DND-41 (cell line): ENCODE measurements at regions not wholly inside any gene's neighbourhood (a gene's known extent, or its start where the extent isn't known, plus 50 kb on each side); places are given as distances from the start of the nearest gene placed in this dataset.

ENCODE experiments used
- ATAC-seq: fragments of 200-7000 bp; cut with Tn5 transposase; 3 replicates; pipeline ENCODE4 v1.9.1; 2021; ENCODE audit warnings: low read depth; ENCODE audit not compliant: insufficient read depth
- DNase-seq: peaks from one replicate; pipeline ENCODE4 v3.0.0-alpha.2; 2020
- H2AFZ ChIP-seq: 2 replicates; pipeline ENCODE4 v1.6.0; 2012; ENCODE audit warnings: low read depth, low read length
- H3K27ac ChIP-seq: 2 replicates; pipeline ENCODE4 v1.5.1; 2012; ENCODE audit warnings: low read length, inconsistent platforms
- H3K27me3 ChIP-seq: fragments of 200-600 bp; sonication (generic); 2 replicates; pipeline ENCODE4 v1.6.0; 2012; ENCODE audit warnings: low read length, mild to moderate bottlenecking, inconsistent platforms; ENCODE audit not compliant: insufficient read depth, poor library complexity
- H3K36me3 ChIP-seq: 2 replicates; pipeline ENCODE4 v1.5.1; 2012; ENCODE audit warnings: low read length, inconsistent platforms; ENCODE audit not compliant: insufficient read depth
- H3K4me1 ChIP-seq: 2 replicates; pipeline ENCODE4 v1.5.1; 2012; ENCODE audit warnings: mild to moderate bottlenecking, low read length; ENCODE audit not compliant: insufficient read depth
- H3K4me2 ChIP-seq: 2 replicates; pipeline ENCODE4 v1.6.0; 2012; ENCODE audit warnings: mild to moderate bottlenecking, moderate library complexity, low read length, inconsistent platforms; ENCODE audit not compliant: insufficient read depth
- H3K4me3 ChIP-seq, 2 experiments: fragments of 200-600 bp in 1 of 2; shearing (Covaris generic) in 1 of 2; 2 replicates each; pipeline ENCODE4 v1.5.1; 2012 to 2016; ENCODE audit warnings: inconsistent platforms in 2 of 2, low read length in 2 of 2, mild to moderate bottlenecking in 2 of 2, low read depth in 1 of 2, moderate library complexity in 1 of 2
- H3K79me2 ChIP-seq: 2 replicates; pipeline ENCODE4 v1.6.0; 2012; ENCODE audit warnings: low read length, inconsistent platforms; ENCODE audit not compliant: insufficient read depth
- H3K9ac ChIP-seq: 2 replicates; pipeline ENCODE4 v1.6.0; 2012; ENCODE audit warnings: low read depth, mild to moderate bottlenecking, inconsistent platforms, low read length, moderate library complexity
- H3K9me3 ChIP-seq: 2 replicates; pipeline ENCODE4 v1.5.1; 2012; ENCODE audit warnings: low read length, moderate library complexity, mild to moderate bottlenecking, inconsistent platforms; ENCODE audit not compliant: insufficient read depth, severe bottlenecking
- H4K20me1 ChIP-seq: 2 replicates; pipeline ENCODE4 v1.6.0; 2012; ENCODE audit warnings: low read length; ENCODE audit not compliant: insufficient read depth
- EZH2 ChIP-seq: IDR thresholded peaks from 3 replicates; pipeline ENCODE4 v1.6.1; 2012; ENCODE audit warnings: borderline replicate concordance, low read depth, mild to moderate bottlenecking, moderate library complexity, low read length, inconsistent platforms; ENCODE audit not compliant: severe bottlenecking
- TF ChIP-seq, protein P1 (sequence below): IDR thresholded peaks from 2 replicates; pipeline ENCODE4 v1.5.1; 2012; ENCODE audit warnings: borderline replicate concordance, low read length, moderate library complexity, mild to moderate bottlenecking; ENCODE audit not compliant: poor library complexity, severe bottlenecking; ENCODE audit errors: extremely low read depth

GRCh38 chr14:54300881-54301280 lies 95.9 kb upstream of the CDKN3 start:
- DNase-seq, result no peak

GRCh38 chr14:54301359-54301758 lies 95.4 kb upstream of the CDKN3 start:
- Histone ChIP-seq H3K4me2 (no peak overlapping the region), H3K9me3 (no peaks in the 10 kb centered on the region), H3K36me3 (no peaks in the 10 kb centered on the region), H3K4me3 (no peak overlapping the region), H3K27me3 (no peaks in the 10 kb centered on the region), H4K20me1 (no peaks in the 10 kb centered on the region), H3K79me2 (no peaks in the 10 kb centered on the region), H2AFZ (no peak overlapping the region), H3K27ac (no peak overlapping the region), H3K9ac (no peak overlapping the region), H3K4me1 (no peaks in the 10 kb centered on the region)
- no peak for TF ChIP-seq EZH2
- TF ChIP-seq, protein P1, sequence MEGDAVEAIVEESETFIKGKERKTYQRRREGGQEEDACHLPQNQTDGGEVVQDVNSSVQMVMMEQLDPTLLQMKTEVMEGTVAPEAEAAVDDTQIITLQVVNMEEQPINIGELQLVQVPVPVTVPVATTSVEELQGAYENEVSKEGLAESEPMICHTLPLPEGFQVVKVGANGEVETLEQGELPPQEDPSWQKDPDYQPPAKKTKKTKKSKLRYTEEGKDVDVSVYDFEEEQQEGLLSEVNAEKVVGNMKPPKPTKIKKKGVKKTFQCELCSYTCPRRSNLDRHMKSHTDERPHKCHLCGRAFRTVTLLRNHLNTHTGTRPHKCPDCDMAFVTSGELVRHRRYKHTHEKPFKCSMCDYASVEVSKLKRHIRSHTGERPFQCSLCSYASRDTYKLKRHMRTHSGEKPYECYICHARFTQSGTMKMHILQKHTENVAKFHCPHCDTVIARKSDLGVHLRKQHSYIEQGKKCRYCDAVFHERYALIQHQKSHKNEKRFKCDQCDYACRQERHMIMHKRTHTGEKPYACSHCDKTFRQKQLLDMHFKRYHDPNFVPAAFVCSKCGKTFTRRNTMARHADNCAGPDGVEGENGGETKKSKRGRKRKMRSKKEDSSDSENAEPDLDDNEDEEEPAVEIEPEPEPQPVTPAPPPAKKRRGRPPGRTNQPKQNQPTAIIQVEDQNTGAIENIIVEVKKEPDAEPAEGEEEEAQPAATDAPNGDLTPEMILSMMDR, result no peak
- no peak for DNase-seq
- no peak for ATAC-seq

More at GRCh38 chr14:54300881-54301280, 95.9 kb upstream of the CDKN3 start:
- Histone ChIP-seq H3K27ac (no peak overlapping the region), H3K4me3 (no peak overlapping the region), H3K4me2 (no peak overlapping the region), H3K9ac (no peak overlapping the region), H3K36me3 (no peaks in the 10 kb centered on the region), H4K20me1 (no peaks in the 10 kb centered on the region), H3K9me3 (no peaks in the 10 kb centered on the region), H3K27me3 (no peaks in the 10 kb centered on the region), H3K79me2 (no peaks in the 10 kb centered on the region), H2AFZ (no peak overlapping the region), H3K4me1 (no peaks in the 10 kb centered on the region)
- TF ChIP-seq EZH2, result no peak
- TF ChIP-seq, protein P1, result no peak
- no peak for ATAC-seq

DNA sequence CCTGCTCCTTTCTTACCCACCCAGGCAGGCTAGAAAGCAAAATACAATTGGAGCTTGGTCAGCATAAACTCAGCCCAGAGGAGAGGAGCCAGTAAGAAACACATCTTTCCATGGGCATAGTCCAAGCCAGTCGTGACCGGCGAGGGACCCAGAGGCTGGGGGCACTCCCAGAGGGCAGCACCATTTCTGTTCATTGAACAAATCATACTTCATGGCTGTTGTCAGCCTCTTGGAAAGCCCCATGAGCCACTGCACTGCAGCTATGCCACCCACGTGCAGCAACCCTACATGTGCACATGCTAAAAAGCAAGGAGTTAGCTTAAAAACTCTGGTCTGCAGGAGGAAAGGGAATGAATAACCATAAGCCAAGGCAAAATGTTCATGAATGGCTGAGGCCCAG lies 90.0 kb upstream of the CDKN3 start:
- Histone ChIP-seq H3K27me3 (no peaks in the 10 kb centered on the region), H3K4me3 (no peak overlapping the region), H3K9me3 (no peaks in the 10 kb centered on the region), H3K4me1 (no peaks in the 10 kb centered on the region), H3K4me2 (no peak overlapping the region), H3K27ac (no peak overlapping the region), H3K79me2 (no peaks in the 10 kb centered on the region), H3K36me3 (no peaks in the 10 kb centered on the region), H4K20me1 (no peaks in the 10 kb centered on the region), H2AFZ (no peak overlapping the region), H3K9ac (no peak overlapping the region)
- TF ChIP-seq, protein P1, result no peak
- no peak for TF ChIP-seq EZH2
- DNase-seq, result no peak
- ATAC-seq, result no peak

DNA sequence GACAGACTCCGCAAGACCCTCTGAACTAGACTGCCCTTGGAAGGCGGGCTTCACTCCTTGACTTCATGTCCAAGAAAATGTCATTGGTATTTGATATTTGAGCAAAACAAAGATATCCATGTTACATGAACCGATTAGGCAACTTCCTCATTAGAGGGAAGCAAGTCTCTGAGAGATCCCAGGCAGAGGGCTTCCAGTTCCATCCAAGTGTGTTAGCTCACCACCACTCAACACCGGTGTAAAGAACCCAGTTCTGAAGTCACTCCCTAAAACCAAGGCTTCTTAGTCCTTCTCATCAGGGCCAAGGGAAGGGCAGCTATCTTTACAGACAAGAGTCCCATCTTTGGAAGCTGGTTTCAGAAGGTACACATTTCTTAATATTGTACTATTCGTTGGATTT lies 87.2 kb upstream of the CDKN3 start:
- Histone ChIP-seq H4K20me1 (no peaks in the 10 kb centered on the region), H3K27ac (no peak overlapping the region), H3K4me2 (no peak overlapping the region), H3K9me3 (no peaks in the 10 kb centered on the region), H3K4me3 (no peak overlapping the region), H3K4me1 (no peaks in the 10 kb centered on the region), H2AFZ (0 out of 2 replicates have a peak overlapping the region, but pooled peaks have one; percentile 1), H3K36me3 (no peaks in the 10 kb centered on the region), H3K79me2 (no peaks in the 10 kb centered on the region), H3K9ac (no peak overlapping the region), H3K27me3 (no peaks in the 10 kb centered on the region)
- ATAC-seq (no peak), DNase-seq (no peak)
- TF ChIP-seq, protein P1, result no peak
